ENCODE measurements at regions not wholly inside any gene's neighbourhood (a gene's known extent, or its start where the extent isn't known, plus 50 kb on each side); places are given as distances from the start of the nearest gene placed in this dataset.
"Not testable (repeated sequence)": the region's sequence is repeated elsewhere in the genome, so short reads cannot be mapped to it uniquely, and the experiment has no call there.

DNA sequence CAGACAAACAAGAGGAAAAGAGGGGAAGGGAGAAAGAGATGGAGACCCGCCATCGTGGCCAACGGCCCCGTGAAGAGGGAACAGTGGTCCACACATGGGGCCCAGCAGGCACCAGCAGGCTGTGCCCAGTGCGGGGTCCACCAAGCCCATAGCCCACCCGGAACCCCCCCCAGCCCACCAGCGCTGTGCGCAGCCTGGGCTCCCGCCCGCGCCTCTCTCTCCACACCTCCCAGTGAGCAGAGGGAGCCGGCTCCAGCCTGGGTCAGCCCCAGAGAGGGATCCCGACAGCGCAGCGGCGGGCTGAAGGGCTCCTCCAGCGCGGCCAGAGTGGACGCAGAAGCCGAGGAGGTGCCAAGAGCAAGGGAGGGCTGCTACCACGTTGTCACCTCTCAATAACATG lies 105.0 kb upstream of the TMTC1 start:
- no peak for FAIRE-seq

DNA sequence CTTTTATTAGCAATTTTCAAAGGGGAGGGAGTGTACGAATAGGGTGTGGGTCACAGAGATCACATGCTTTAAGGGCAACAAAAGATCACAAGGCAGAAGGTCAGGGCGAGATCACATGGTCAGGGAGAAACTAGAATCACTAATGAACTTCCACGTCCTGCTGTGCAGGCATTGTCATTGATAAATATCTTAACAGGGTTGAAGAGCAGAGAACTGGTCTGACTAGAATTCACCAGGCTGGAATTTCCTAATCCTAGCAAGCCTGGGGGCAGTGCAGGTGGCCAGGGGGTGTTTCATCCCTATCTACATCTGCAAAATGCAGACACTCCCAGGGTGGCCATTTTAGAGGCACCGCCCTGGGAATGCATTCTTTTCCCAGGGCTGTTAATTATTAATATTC lies 101.2 kb upstream of the TMTC1 start:
- H3K9me3 ChIP-seq; CTCF ChIA-PET; H3K4me3 ChIP-seq; H3K4me2 ChIP-seq; FAIRE-seq; DNase-seq (ENCODE audit: low read depth in 1 of 2, low spot score in 1 of 2); ATAC-seq; H3K4me1 ChIP-seq; POLR2A ChIA-PET; H3K27ac ChIP-seq: not testable (repeated sequence)
- WGBS (ENCODE audit: missing lambda C conversion rate): 1% methylated on average over 4 of the region's 4 CpGs

More for the DNA sequence above, 105.0 kb upstream of the TMTC1 start:
- H3K4me1 ChIP-seq: no peaks in the 10 kb centered on the region
- WGBS (ENCODE audit: missing lambda C conversion rate): 23% methylated on average over 16 of the region's 21 CpGs
- H3K4me3 ChIP-seq: no peak overlapping the region
- no peak for DNase-seq (ENCODE audit: low read depth in 1 of 2, low spot score in 1 of 2)
- no peak overlapping the region for H3K27ac ChIP-seq
- POLR2A ChIA-PET: no interaction called here
- H3K9me3 ChIP-seq: no peaks in the 10 kb centered on the region
- TF ChIP-seq MYC (IDR thresholded peaks at IDR 0.05; ENCODE audit: borderline replicate concordance, low read length) (no peak), JUN (IDR thresholded peaks at IDR 0.05) (no peak), ZC3H11A (IDR thresholded peaks at IDR 0.05) (no peak)
- TF ChIP-seq, protein P1, sequence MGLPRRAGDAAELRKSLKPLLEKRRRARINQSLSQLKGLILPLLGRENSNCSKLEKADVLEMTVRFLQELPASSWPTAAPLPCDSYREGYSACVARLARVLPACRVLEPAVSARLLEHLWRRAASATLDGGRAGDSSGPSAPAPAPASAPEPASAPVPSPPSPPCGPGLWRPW (IDR thresholded peaks at IDR 0.05): no peak
- CTCF ChIA-PET: interaction anchor here (1.5 kb wide), 1 partner anchor 11 kb away, joined by 3 read pairs; no protein-coding TSS in a partner anchor
- no peak overlapping the region for H3K4me2 ChIP-seq
- no peak for ATAC-seq

DNA sequence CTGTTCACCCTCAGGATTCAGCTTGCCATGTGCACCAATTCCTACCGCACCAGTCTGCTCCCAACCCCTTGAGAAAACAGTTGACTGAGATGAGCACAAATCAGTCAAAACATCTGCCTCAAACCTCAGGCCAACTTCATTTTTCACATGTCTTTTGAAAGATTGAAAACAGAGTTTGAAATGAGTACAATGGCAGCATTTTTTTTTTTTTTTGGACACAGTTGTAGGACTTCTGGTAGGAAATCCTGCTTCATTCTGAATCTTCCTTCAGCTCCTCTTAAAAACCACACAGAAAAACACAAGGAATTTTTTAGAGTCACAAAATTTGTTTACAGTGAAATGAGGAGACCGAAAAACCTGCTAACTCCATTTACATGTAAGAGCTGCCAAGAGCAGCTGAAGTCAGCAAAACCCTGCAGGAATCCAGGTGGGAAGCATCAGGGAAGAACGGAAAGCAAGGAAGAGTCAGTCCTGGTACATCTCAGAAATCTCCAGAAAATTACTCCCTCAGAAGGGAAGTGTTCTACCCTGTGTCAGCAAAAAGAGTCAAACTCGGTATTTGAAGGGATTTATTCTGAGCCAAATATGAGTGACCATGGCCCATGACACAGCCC lies 100.3 kb upstream of the TMTC1 start:
- TF ChIP-seq HOXA7 (CRISPR knock-in tag; IDR thresholded peaks at IDR 0.05): no peak
- TF ChIP-seq RNF2 (IDR thresholded peaks at IDR 0.05; ENCODE audit: borderline replicate concordance, low read depth): no peak
- TF ChIP-seq, protein P2, sequence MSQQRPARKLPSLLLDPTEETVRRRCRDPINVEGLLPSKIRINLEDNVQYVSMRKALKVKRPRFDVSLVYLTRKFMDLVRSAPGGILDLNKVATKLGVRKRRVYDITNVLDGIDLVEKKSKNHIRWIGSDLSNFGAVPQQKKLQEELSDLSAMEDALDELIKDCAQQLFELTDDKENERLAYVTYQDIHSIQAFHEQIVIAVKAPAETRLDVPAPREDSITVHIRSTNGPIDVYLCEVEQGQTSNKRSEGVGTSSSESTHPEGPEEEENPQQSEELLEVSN (IDR thresholded peaks at IDR 0.05; ENCODE audit: borderline replicate concordance, low read depth): no peak
- no peak for TF ChIP-seq FOSB (CRISPR knock-in tag; IDR thresholded peaks at IDR 0.05)
- no peak for TF ChIP-seq TP53 (CRISPR knock-in tag; IDR thresholded peaks at IDR 0.05)
- no peak for TF ChIP-seq NFE2L2 (conservative IDR thresholded peaks at IDR 0.05; ENCODE audit: low read length)
- no peak for TF ChIP-seq JUN (IDR thresholded peaks at IDR 0.05)
- TF ChIP-seq BHLHE40 (IDR thresholded peaks at IDR 0.05; ENCODE audit: low read depth, low read length): no peak
- no peak for TF ChIP-seq CEBPB (IDR thresholded peaks at IDR 0.05)
- TF ChIP-seq SMC3 (IDR thresholded peaks at IDR 0.05): no peak
- no peak for TF ChIP-seq KDM5A (IDR thresholded peaks at IDR 0.05)
- no peak for TF ChIP-seq ZFP36 (IDR thresholded peaks at IDR 0.05; ENCODE audit: borderline replicate concordance, partially characterized antibody)
- no peak for TF ChIP-seq CHD2 (IDR thresholded peaks at IDR 0.05; ENCODE audit: low read length, partially characterized antibody)
- no peak for TF ChIP-seq HOXB5 (CRISPR knock-in tag; IDR thresholded peaks at IDR 0.05)
- TF ChIP-seq MYC (IDR thresholded peaks at IDR 0.05; ENCODE audit: borderline replicate concordance, low read length): no peak
- TF ChIP-seq NPAS2 (CRISPR knock-in tag; IDR thresholded peaks at IDR 0.05; ENCODE audit: borderline replicate concordance): no peak

DNA sequence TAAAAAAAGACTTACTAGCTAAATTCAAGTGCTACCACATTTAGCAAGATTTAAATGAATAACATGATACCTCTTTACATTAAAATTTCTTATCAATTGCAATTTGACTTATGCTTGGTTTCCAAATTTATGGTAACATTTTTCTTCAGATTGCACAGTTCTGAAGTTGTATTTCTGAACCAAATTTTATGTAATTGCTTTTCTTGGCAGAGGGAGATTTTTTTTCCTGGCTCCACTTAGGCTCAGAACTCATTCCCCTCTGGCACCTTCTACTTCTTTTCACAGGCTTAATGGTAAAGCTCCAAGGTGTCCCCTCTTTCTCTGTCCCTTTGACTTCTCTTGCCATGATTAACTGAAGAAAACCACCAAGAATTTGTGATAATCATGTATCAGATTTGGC lies 99.8 kb upstream of the TMTC1 start:
- Histone ChIP-seq H3K9me3 (no peaks in the 10 kb centered on the region), H3K4me2 (no peak overlapping the region), H3K4me1 (no peaks in the 10 kb centered on the region), H3K4me3 (no peak overlapping the region), H3K27ac (no peak overlapping the region)
- FAIRE-seq (no peak), ATAC-seq (no peak), DNase-seq (ENCODE audit: low read depth in 1 of 2, low spot score in 1 of 2) (no peak)
- POLR2A ChIA-PET: no interaction called here
- CTCF ChIA-PET: interaction anchor here (0.6 kb wide), 1 partner anchor 215 kb away, joined by 3 read pairs; no protein-coding TSS in a partner anchor
- TF ChIP-seq ZFP36 (IDR thresholded peaks at IDR 0.05; ENCODE audit: borderline replicate concordance, partially characterized antibody): no peak
- TF ChIP-seq FOSL2 (IDR thresholded peaks at IDR 0.05): no peak
- no peak for TF ChIP-seq FOSL2 (CRISPR knock-in tag; IDR thresholded peaks at IDR 0.05)
- TF ChIP-seq HOXB5 (CRISPR knock-in tag; IDR thresholded peaks at IDR 0.05): no peak
- TF ChIP-seq NPAS2 (CRISPR knock-in tag; IDR thresholded peaks at IDR 0.05; ENCODE audit: borderline replicate concordance): no peak
- TF ChIP-seq CBX8 (IDR thresholded peaks at IDR 0.05): no peak
- TF ChIP-seq CEBPB (IDR thresholded peaks at IDR 0.05): no peak
- TF ChIP-seq EHMT2 (IDR thresholded peaks at IDR 0.05; ENCODE audit: low read depth): no peak
- TF ChIP-seq ESRRA (IDR thresholded peaks at IDR 0.05; ENCODE audit: borderline replicate concordance, low read length): no peak
- TF ChIP-seq FOXS1 (CRISPR knock-in tag; IDR thresholded peaks at IDR 0.05): no peak
- no peak for TF ChIP-seq CHD2 (IDR thresholded peaks at IDR 0.05; ENCODE audit: low read length, partially characterized antibody)
- TF ChIP-seq, protein P3, sequence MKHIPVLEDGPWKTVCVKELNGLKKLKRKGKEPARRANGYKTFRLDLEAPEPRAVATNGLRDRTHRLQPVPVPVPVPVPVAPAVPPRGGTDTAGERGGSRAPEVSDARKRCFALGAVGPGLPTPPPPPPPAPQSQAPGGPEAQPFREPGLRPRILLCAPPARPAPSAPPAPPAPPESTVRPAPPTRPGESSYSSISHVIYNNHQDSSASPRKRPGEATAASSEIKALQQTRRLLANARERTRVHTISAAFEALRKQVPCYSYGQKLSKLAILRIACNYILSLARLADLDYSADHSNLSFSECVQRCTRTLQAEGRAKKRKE (CRISPR knock-in tag; IDR thresholded peaks at IDR 0.05; ENCODE audit: low read depth): no peak
- no peak for TF ChIP-seq PHF8 (IDR thresholded peaks at IDR 0.05; ENCODE audit: borderline replicate concordance, low read depth)
- no peak for TF ChIP-seq RFX5 (IDR thresholded peaks at IDR 0.05)
- no peak for TF ChIP-seq ZC3H11A (IDR thresholded peaks at IDR 0.05)
- TF ChIP-seq KDM1A (IDR thresholded peaks at IDR 0.05; ENCODE audit: low read depth): no peak
- TF ChIP-seq, protein P1 (IDR thresholded peaks at IDR 0.05): no peak
- no peak for TF ChIP-seq MAFK (IDR thresholded peaks at IDR 0.05; ENCODE audit: partially characterized antibody)
- TF ChIP-seq NR3C1 (IDR thresholded peaks at IDR 0.05): no peak

More for the DNA sequence above, 100.3 kb upstream of the TMTC1 start:
- CTCF ChIA-PET: interaction anchor here (0.6 kb wide), 1 partner anchor 215 kb away, joined by 3 read pairs; no protein-coding TSS in a partner anchor
- H3K9me3 ChIP-seq: no peaks in the 10 kb centered on the region
- ATAC-seq: no peak
- FAIRE-seq: no peak
- no peak overlapping the region for H3K4me2 ChIP-seq
- WGBS (ENCODE audit: missing lambda C conversion rate): 5% methylated on average over 4 of the region's 4 CpGs
- no peak for DNase-seq (ENCODE audit: low read depth in 1 of 2, low spot score in 1 of 2)
- no peaks in the 10 kb centered on the region for H3K4me1 ChIP-seq
- H3K4me3 ChIP-seq: no peak overlapping the region
- H3K27ac ChIP-seq: no peak overlapping the region
- POLR2A ChIA-PET: no interaction called here

All from A549 (cell line).